Naive thymus-derived CD4-positive, alpha-beta T cell (primary cell): ENCODE measurements at regions not wholly inside any gene's neighbourhood (a gene's known extent, or its start where the extent isn't known, plus 50 kb on each side); places are given as distances from the start of the nearest gene placed in this dataset.

ENCODE experiments used
- ATAC-seq: fragments of 150-1000 bp; cut with Tn5 transposase; 2 replicates; pipeline ENCODE4 v1.10.0; 2021; ENCODE audit warnings: mild to moderate bottlenecking, moderate library complexity
- CTCF ChIA-PET: fragments of 350-600 bp; sonication (Branson Sonifier 250); formaldehyde crosslinking; loops from one replicate; lab custom pipeline; 2021; ENCODE audit warnings: antibody characterized with exemption; lab: Charles Lee
- POLR2A ChIA-PET: fragments of 350-600 bp; sonication (Branson Sonifier 250); formaldehyde crosslinking; loops from one replicate; lab custom pipeline; 2021; ENCODE audit warnings: antibody characterized with exemption, inconsistent platforms; lab: Charles Lee
- DNase-seq, 9 donors: peaks; one replicate each; pipeline versions ENCODE4 v3.0.0 to v3.0.0-alpha.2; 2020 to 2022; ENCODE audit warnings: mixed read lengths in 1 of 9
- H3K27ac ChIP-seq: one replicate; pipeline ENCODE4 v1.7.0; 2013; ENCODE audit warnings: mild to moderate bottlenecking, low read depth, low read length, moderate library complexity
- H3K27me3 ChIP-seq, 2 donors: one replicate each; pipeline ENCODE4 v1.7.0; 2013; ENCODE audit warnings: low read length in 2 of 2, mild to moderate bottlenecking in 2 of 2, moderate library complexity in 2 of 2; ENCODE audit not compliant: control insufficient read depth in 2 of 2, insufficient read depth in 2 of 2
- H3K36me3 ChIP-seq, 3 experiments: 1 replicate in 2 of 3; 2 replicates in 1 of 3; pipeline ENCODE4 v1.7.0; 2013; ENCODE audit warnings: low read length in 3 of 3, mild to moderate bottlenecking in 3 of 3, moderate library complexity in 1 of 3; ENCODE audit not compliant: insufficient read depth in 3 of 3, control insufficient read depth in 2 of 3
- H3K4me1 ChIP-seq, 2 donors: one replicate each; pipeline ENCODE4 v1.7.0; 2013; ENCODE audit warnings: low read length in 2 of 2, mild to moderate bottlenecking in 2 of 2, moderate library complexity in 1 of 2; ENCODE audit not compliant: control insufficient read depth in 2 of 2, insufficient read depth in 2 of 2
- H3K4me3 ChIP-seq: 2 replicates; pipeline ENCODE4 v1.7.0; 2013; ENCODE audit warnings: mild to moderate bottlenecking, low read length
- H3K9me3 ChIP-seq, 3 experiments: 1 replicate in 2 of 3; 2 replicates in 1 of 3; pipeline ENCODE4 v1.7.0; 2013; ENCODE audit warnings: low read length in 3 of 3; ENCODE audit not compliant: control insufficient read depth in 2 of 3
- H3K27ac Mint-ChIP-seq, 9 donors: one replicate each; pipeline ENCODE4 v1.8.0; 2020 to 2022; ENCODE audit warnings: mixed read lengths in 9 of 9, mild to moderate bottlenecking in 8 of 9, moderate library complexity in 5 of 9, inconsistent platforms in 2 of 9
- H3K27me3 Mint-ChIP-seq, 5 donors: one replicate each; pipeline ENCODE4 v1.8.0; 2021 to 2022; ENCODE audit warnings: mixed read lengths in 5 of 5, mild to moderate bottlenecking in 1 of 5
- H3K36me3 Mint-ChIP-seq, 5 donors: one replicate each; pipeline ENCODE4 v1.8.0; 2020 to 2022; ENCODE audit warnings: mixed read lengths in 5 of 5, mild to moderate bottlenecking in 3 of 5, inconsistent platforms in 1 of 5
- H3K4me1 Mint-ChIP-seq, 7 donors: one replicate each; pipeline ENCODE4 v1.8.0; 2020 to 2022; ENCODE audit warnings: mixed read lengths in 7 of 7, mild to moderate bottlenecking in 3 of 7, inconsistent platforms in 1 of 7
- H3K4me3 Mint-ChIP-seq, 10 donors: one replicate each; pipeline ENCODE4 v1.8.0; 2020 to 2022; ENCODE audit warnings: mild to moderate bottlenecking in 10 of 10, mixed read lengths in 10 of 10, moderate library complexity in 6 of 10, inconsistent platforms in 2 of 10
- H3K9me3 Mint-ChIP-seq, 11 donors: one replicate each; pipeline ENCODE4 v1.8.0; 2020 to 2022; ENCODE audit warnings: mixed read lengths in 11 of 11, mild to moderate bottlenecking in 4 of 11, inconsistent platforms in 1 of 11, moderate library complexity in 1 of 11
- intact Hi-C, 2 donors: fragments of 100-400 bp; cut with micrococcal nuclease; formaldehyde crosslinking; loops; one replicate each; pipeline ENCODE4 v1.15.1; 2023

DNA sequence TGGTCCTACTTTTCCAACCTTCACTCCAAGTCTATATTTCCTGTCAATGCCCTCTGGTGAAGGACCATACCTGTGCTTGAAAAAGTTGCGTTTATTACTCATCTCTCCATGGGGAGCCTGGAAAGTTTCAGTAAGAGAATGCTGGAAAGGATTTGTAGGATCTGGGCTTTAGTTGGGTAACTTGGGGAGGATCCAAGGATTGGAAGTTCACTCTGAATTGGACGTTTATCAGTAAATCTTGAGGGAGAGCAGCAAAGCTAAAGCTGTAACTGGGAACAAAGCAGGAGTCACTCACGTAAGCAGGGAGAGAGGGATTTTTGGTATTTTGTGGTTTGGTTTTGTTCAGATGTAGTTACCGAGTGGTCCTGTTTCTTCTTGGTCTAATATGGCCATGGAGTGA, 51.4 kb upstream of the NPVF start:
- Mint-ChIP-seq H3K4me3 (no peak overlapping the region), H3K4me1 (peaks cover 0 to 3% (median 0%) of the 10 kb centered on the region in 7 donors), H3K27me3 (peaks cover 0 to 19% (median 8%) of the 10 kb centered on the region in 5 donors), H3K27ac (no peak overlapping the region), H3K36me3 (peaks cover 0 to 4% (median 0%) of the 10 kb centered on the region in 5 donors), H3K9me3 (peaks cover 0 to 2% (median 0%) of the 10 kb centered on the region in 11 donors)
- ATAC-seq (no peak), DNase-seq (no peak)
- no peaks in the 10 kb centered on the region for H3K36me3 ChIP-seq
- no peak overlapping the region for H3K4me3 ChIP-seq
- H3K27ac ChIP-seq, result no peak overlapping the region
- no peaks in the 10 kb centered on the region for H3K27me3 ChIP-seq
- ChIA-PET POLR2A (no interaction called here), CTCF (no interaction called here)
- intact Hi-C loops, result no loop called here
- no peaks in the 10 kb centered on the region for H3K9me3 ChIP-seq
- H3K4me1 ChIP-seq, result no peaks in the 10 kb centered on the region

DNA sequence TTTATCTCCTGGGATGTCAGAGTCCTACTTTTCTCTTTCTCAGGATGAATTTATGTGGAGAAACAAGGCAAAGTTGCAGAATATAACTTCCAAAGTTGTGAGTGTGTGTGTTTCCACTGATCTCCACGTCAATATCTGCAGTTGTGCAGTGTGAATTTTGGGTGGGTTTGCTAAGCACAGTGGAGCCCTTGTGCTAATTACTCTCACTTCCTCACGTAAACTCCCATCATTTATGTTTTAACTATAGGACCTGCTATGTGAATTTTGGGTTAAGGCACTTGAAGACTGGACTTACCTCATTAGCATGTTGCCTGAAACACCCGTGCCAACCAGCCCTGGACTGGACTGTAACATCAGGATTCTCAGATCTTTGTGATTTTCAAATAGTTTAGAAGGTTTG, 51.9 kb upstream of the NPVF start:
- Histone ChIP-seq H3K27me3 (no peaks in the 10 kb centered on the region), H3K27ac (no peak overlapping the region), H3K9me3 (no peaks in the 10 kb centered on the region), H3K4me3 (no peak overlapping the region), H3K4me1 (no peaks in the 10 kb centered on the region), H3K36me3 (no peaks in the 10 kb centered on the region)
- peaks cover 0 to 3% (median 0%) of the 10 kb centered on the region in 7 donors for H3K4me1 Mint-ChIP-seq
- peaks cover 0 to 21% (median 8%) of the 10 kb centered on the region in 5 donors for H3K27me3 Mint-ChIP-seq
- no peak overlapping the region for H3K4me3 Mint-ChIP-seq
- POLR2A ChIA-PET, result no interaction called here
- H3K36me3 Mint-ChIP-seq, result peaks cover 0 to 4% (median 0%) of the 10 kb centered on the region in 5 donors
- H3K9me3 Mint-ChIP-seq, result peaks cover 0 to 2% (median 0%) of the 10 kb centered on the region in 11 donors
- intact Hi-C loops, result no loop called here
- CTCF ChIA-PET, result no interaction called here
- ATAC-seq, result no peak
- no peak overlapping the region for H3K27ac Mint-ChIP-seq
- no peak for DNase-seq

DNA sequence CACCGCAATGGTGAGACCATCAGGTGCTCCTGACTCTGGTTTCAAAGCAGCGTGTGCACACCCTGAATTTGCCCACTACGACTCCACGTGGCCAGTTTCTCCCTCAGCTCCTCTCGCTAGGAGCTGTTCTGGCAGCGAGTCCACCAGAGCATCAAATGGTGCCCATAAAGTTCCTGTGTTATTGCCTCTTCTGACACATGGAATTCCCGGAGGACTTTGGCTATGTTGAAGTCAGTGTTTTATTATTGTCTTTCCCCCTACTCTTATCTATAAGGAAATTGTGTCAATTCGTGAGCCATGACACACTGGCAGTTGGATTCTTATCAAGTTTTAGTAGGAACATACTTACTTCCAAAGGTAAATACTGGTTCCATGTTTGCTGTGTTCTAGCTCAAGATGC, 53.9 kb upstream of the NPVF start:
- DNase-seq, result no peak
- Histone ChIP-seq H3K4me3 (no peak overlapping the region), H3K4me1 (no peaks in the 10 kb centered on the region), H3K36me3 (no peaks in the 10 kb centered on the region), H3K9me3 (no peaks in the 10 kb centered on the region), H3K27ac (no peak overlapping the region), H3K27me3 (no peaks in the 10 kb centered on the region)
- no peak for ATAC-seq
- Mint-ChIP-seq H3K36me3 (no peaks in the 10 kb centered on the region), H3K27ac (no peak overlapping the region), H3K9me3 (peaks cover 0 to 2% (median 0%) of the 10 kb centered on the region in 11 donors), H3K27me3 (peaks cover 0 to 30% (median 8%) of the 10 kb centered on the region in 5 donors), H3K4me3 (no peak overlapping the region), H3K4me1 (peaks cover 0 to 3% (median 0%) of the 10 kb centered on the region in 7 donors)
- POLR2A ChIA-PET, result no interaction called here
- intact Hi-C loops, result no loop called here
- CTCF ChIA-PET, result no interaction called here

DNA sequence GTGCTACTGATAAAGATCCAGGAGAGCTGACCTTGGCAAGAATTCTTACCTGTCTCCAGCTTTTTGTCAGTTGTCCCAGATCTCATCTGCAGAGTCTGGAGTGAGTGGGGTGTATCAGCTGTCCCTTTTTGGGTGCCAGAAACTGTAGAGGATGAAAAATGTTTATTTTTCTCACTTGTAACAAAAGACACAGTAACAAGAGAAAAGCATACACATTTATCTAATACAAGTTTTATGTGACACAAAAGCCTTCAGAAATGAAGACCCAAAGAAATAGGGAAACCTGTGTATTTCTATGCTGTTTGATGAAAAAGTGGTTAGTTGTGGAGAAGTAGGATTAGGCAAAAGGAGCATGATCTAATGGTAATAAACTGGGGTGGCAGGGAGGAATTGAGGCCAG, 58.5 kb upstream of the NPVF start:
- no peak overlapping the region for H3K27ac ChIP-seq
- DNase-seq, result no peak
- no peak for ATAC-seq
- Mint-ChIP-seq H3K4me3 (no peak overlapping the region), H3K36me3 (no peaks in the 10 kb centered on the region), H3K27me3 (peaks cover 0 to 23% (median 0%) of the 10 kb centered on the region in 5 donors), H3K4me1 (no peaks in the 10 kb centered on the region), H3K9me3 (no peaks in the 10 kb centered on the region), H3K27ac (no peak overlapping the region)
- H3K27me3 ChIP-seq, result no peaks in the 10 kb centered on the region
- CTCF ChIA-PET, result no interaction called here
- no peaks in the 10 kb centered on the region for H3K9me3 ChIP-seq
- H3K4me1 ChIP-seq, result no peaks in the 10 kb centered on the region
- H3K4me3 ChIP-seq, result no peak overlapping the region
- no peaks in the 10 kb centered on the region for H3K36me3 ChIP-seq
- POLR2A ChIA-PET, result no interaction called here
- intact Hi-C loops, result no loop called here

DNA sequence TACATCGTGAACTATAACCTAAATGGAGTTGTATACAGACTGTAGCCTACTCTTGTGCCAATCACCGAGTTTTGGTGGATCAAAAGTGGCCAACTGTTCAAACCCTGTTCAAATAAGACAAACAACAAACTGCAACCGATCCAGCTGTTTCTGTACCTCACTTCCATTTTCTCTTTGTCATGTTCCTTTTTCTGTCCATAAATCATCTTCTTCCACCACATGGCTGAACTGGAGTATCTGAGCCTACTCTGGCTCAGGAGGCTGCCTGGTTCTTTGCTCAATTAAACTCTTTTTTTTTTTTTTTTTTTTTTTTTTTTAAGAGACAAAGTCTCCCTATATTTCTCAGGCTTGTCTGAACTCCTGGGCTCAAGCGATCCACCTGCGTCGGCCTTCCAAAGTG, 59.0 kb upstream of the NPVF start:
- no peak for ATAC-seq
- Mint-ChIP-seq H3K4me1 (no peaks in the 10 kb centered on the region), H3K4me3 (no peak overlapping the region), H3K27ac (no peak overlapping the region), H3K9me3 (peaks cover 0 to 1% (median 0%) of the 10 kb centered on the region in 11 donors), H3K36me3 (no peaks in the 10 kb centered on the region), H3K27me3 (peaks cover 0 to 23% (median 0%) of the 10 kb centered on the region in 5 donors)
- Histone ChIP-seq H3K27me3 (no peaks in the 10 kb centered on the region), H3K4me1 (no peaks in the 10 kb centered on the region), H3K4me3 (no peak overlapping the region), H3K27ac (no peak overlapping the region), H3K9me3 (no peaks in the 10 kb centered on the region), H3K36me3 (no peaks in the 10 kb centered on the region)
- no peak for DNase-seq
- intact Hi-C loops, result no loop called here
- ChIA-PET CTCF (no interaction called here), POLR2A (no interaction called here)

DNA sequence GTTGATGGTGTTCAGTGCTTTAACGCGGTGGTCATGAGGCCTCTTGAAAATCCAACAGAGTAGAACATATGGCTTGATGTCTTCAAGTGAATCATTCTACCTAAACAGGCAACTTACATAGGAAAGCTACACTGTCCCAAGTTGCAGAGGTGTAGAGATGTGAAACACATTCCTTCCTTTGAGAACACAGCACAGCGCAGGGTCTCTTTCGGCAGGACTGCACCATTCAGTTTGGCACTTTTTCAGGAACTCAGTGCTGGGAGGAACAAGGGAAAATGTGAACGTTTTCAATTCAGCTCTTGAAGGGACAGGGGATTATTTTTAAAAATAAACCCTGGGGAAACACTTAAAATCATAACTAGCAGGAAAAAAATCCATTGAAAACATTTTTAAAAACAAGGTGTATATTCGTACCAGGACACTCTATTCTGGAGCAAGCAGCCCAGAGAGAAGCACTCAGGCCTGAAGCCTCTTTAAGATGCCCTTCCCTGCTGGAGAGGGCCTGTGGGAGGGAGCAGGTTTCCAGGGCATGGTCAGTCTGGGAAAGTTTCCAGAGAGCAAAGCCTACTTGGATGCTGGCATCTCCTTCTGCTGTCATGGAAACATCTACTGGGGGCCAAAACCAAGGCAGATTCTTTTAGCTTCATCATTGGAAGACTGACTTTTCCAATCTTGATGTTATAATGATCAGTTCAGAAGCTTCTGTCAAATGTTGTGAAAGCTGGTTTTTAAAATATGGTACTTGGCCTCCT, 60.4 kb upstream of the NPVF start:
- ATAC-seq, result no peak
- CTCF ChIA-PET, result no interaction called here
- Histone ChIP-seq H3K4me1 (no peaks in the 10 kb centered on the region), H3K4me3 (no peak overlapping the region), H3K27me3 (no peaks in the 10 kb centered on the region), H3K36me3 (no peaks in the 10 kb centered on the region), H3K9me3 (no peaks in the 10 kb centered on the region), H3K27ac (no peak overlapping the region)
- H3K9me3 Mint-ChIP-seq, result peaks cover 0 to 1% (median 0%) of the 10 kb centered on the region in 11 donors
- H3K36me3 Mint-ChIP-seq, result no peaks in the 10 kb centered on the region
- H3K4me3 Mint-ChIP-seq, result no peak overlapping the region
- intact Hi-C loops, result no loop called here
- POLR2A ChIA-PET, result no interaction called here
- no peak for DNase-seq
- H3K4me1 Mint-ChIP-seq, result no peaks in the 10 kb centered on the region
- H3K27me3 Mint-ChIP-seq, result peaks cover 0 to 18% (median 0%) of the 10 kb centered on the region in 5 donors
- H3K27ac Mint-ChIP-seq, result no peak overlapping the region

DNA sequence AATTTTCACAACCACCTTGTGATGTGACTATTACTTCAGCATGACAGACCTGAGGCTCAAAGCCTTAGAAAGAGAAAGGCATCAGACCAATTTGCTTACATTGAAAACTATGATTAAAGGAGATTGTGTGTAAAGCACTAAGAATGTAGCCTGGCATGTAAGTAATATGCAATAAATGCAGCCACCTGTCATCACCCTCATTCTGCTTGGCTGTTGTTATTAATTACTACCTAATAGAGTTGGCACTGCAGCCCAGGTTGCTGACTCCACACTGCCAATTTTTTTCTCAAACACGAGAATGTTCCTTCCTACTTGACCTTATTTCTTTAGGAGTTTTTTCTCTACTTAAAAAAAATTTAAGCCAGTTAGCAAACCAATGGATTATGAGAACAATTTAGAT, 61.2 kb upstream of the NPVF start:
- CTCF ChIA-PET, result no interaction called here
- no peak overlapping the region for H3K27ac Mint-ChIP-seq
- no peaks in the 10 kb centered on the region for H3K36me3 ChIP-seq
- no peak overlapping the region for H3K27ac ChIP-seq
- H3K4me1 ChIP-seq, result no peaks in the 10 kb centered on the region
- H3K36me3 Mint-ChIP-seq, result no peaks in the 10 kb centered on the region
- no peaks in the 10 kb centered on the region for H3K9me3 ChIP-seq
- no peak for DNase-seq
- POLR2A ChIA-PET, result no interaction called here
- ATAC-seq, result no peak
- H3K4me1 Mint-ChIP-seq, result no peaks in the 10 kb centered on the region
- intact Hi-C loops, result no loop called here
- no peaks in the 10 kb centered on the region for H3K27me3 ChIP-seq
- H3K27me3 Mint-ChIP-seq, result peaks cover 0 to 18% (median 0%) of the 10 kb centered on the region in 5 donors
- H3K4me3 ChIP-seq, result no peak overlapping the region
- H3K9me3 Mint-ChIP-seq, result peaks cover 0 to 1% (median 0%) of the 10 kb centered on the region in 11 donors
- H3K4me3 Mint-ChIP-seq, result no peak overlapping the region
